ENCODE measurements at regions not wholly inside any gene's neighbourhood (a gene's known extent, or its start where the extent isn't known, plus 50 kb on each side); places are given as distances from the start of the nearest gene placed in this dataset.

DNA sequence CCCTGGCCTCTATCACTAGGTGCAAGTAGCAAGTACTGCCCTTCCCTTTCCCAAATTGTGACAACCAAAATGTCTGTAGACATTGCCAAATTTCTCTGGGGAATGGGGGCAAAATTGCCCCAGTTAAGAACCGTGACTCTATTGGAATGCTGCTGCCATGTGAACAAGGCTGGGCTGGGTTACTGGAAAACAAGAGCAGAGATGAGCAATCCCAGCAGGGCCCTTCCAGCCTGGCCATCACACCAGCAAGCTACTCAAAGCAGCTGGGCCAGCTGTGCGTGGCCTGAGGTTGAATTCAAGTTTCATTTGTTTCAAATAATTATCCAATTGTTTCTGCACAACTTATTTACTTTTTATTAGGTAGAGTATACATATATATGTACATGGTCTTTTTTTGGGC is 103.4 kb upstream of the PKP2 start:
- TF ChIP-seq, protein P1, sequence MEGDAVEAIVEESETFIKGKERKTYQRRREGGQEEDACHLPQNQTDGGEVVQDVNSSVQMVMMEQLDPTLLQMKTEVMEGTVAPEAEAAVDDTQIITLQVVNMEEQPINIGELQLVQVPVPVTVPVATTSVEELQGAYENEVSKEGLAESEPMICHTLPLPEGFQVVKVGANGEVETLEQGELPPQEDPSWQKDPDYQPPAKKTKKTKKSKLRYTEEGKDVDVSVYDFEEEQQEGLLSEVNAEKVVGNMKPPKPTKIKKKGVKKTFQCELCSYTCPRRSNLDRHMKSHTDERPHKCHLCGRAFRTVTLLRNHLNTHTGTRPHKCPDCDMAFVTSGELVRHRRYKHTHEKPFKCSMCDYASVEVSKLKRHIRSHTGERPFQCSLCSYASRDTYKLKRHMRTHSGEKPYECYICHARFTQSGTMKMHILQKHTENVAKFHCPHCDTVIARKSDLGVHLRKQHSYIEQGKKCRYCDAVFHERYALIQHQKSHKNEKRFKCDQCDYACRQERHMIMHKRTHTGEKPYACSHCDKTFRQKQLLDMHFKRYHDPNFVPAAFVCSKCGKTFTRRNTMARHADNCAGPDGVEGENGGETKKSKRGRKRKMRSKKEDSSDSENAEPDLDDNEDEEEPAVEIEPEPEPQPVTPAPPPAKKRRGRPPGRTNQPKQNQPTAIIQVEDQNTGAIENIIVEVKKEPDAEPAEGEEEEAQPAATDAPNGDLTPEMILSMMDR (IDR thresholded peaks at IDR 0.05; ENCODE audit: insufficient read depth, low read length): no peak
- no peak for DNase-seq (ENCODE audit: low read depth)
- H3K4me3 ChIP-seq (ENCODE audit: low read depth, low read length): no peak overlapping the region

DNA sequence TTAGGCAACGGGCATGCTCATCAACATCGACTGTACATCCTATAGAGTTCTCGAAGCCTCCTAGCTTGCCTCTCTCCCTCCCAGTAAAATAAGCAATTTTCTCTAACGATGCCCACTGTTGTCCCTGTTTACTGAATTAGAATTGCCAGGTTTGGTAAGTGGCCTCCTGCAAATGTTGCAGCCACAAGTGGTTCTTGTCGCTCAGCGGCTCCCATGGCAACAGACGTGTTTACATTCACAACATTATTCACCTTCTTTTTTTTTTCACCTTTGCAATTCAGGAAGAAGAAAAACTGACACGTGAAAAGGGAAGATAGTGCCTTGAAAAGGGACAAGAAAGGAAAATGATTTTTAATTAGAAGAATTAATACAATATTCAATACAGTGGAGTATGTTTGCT is 100.9 kb upstream of the PKP2 start:
- H3K4me3 ChIP-seq (ENCODE audit: low read depth, low read length): no peak overlapping the region

DNA sequence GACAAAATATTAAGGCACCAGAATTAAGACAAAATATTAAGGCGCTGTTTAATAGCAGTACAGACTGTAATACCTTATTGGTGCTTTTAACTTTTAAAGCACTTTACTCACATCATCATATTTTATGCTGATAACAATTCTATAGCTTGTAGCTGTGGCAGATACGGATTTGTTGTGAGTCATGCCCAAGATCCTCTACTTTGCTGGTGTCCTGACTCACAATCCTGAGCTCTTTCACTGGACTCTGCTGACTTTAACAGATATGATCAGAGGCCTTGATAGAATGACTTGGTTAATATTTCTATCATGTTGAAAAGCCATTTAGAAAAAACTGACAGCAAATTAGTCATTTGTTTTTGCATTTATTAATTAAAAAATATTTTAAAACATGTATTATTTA is 99.0 kb upstream of the PKP2 start:
- TF ChIP-seq, protein P1 (IDR thresholded peaks at IDR 0.05; ENCODE audit: insufficient read depth, low read length): no peak
- H3K4me3 ChIP-seq (ENCODE audit: low read depth, low read length): no peak overlapping the region

More for the DNA sequence above, 100.9 kb upstream of the PKP2 start:
- TF ChIP-seq, protein P1 (IDR thresholded peaks at IDR 0.05; ENCODE audit: insufficient read depth, low read length): no peak
- no peak for DNase-seq (ENCODE audit: low read depth)

DNA sequence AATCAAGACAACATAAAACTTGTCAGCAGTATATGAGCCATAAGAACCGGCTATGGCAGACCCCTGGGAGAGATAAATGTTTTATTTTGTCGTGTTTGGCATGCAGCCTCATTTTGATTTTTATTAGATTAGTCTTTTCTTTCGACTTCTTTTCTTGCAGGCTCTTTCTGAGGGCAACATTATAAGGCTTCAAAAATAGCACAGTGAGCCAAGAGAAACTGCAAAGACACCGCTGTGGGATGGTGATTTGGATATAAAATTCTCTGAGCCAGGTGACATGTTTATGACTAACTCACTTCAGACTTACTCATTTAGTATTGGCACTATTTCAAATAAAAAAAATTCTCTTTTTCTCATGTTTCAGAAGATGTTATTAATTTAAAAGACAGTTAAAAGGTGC is 96.8 kb upstream of the PKP2 start:
- TF ChIP-seq, protein P1 (IDR thresholded peaks at IDR 0.05; ENCODE audit: insufficient read depth, low read length): no peak
- H3K4me3 ChIP-seq (ENCODE audit: low read depth, low read length): no peak overlapping the region
- no peak for DNase-seq (ENCODE audit: low read depth)

More for the DNA sequence above, 99.0 kb upstream of the PKP2 start:
- no peak for DNase-seq (ENCODE audit: low read depth)

DNA sequence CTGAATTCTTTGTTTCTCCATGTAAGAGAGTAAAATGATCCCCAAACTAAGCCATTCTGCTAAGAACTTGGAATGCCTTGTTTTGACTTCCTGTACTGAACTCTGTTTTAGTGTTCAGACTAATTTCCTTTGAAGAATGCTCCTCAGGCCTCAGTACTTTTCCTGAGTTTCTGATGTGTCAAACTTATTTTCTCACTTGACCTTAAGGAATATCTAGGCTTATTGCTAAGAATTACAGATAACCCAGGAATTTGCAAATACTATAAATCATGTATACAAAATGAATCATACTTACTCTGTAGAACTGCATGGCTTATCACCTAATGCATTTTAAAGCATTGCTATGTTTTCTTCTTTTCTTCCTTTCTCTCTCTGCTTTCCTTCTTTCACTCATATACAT is 93.1 kb upstream of the PKP2 start:
- DNase-seq (ENCODE audit: low read depth): no peak
- no peak overlapping the region for H3K4me3 ChIP-seq (ENCODE audit: low read depth, low read length)
- TF ChIP-seq, protein P1 (IDR thresholded peaks at IDR 0.05; ENCODE audit: insufficient read depth, low read length): no peak

DNA sequence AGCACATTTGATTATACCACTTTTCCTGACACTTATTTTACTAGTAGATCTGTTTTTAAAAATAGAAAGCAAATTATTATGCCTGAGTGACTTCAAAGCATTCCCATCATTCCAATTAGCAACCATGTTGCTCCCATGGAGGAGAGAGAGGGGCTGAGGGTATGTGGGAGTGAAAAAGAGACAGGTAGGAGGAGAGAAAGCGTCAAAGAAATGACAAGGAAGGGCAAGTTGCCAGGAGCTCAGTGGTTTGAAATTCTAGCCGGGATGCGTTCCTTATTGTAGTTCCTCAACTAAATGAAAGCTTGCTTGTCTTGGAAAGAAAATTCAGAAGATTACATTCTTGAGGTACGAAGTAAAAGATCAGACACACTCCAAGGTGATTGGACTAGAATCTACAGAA is 92.4 kb upstream of the PKP2 start:
- DNase-seq (ENCODE audit: low read depth): no peak
- TF ChIP-seq, protein P1 (IDR thresholded peaks at IDR 0.05; ENCODE audit: insufficient read depth, low read length): no peak
- H3K4me3 ChIP-seq (ENCODE audit: low read depth, low read length): no peak overlapping the region

DNA sequence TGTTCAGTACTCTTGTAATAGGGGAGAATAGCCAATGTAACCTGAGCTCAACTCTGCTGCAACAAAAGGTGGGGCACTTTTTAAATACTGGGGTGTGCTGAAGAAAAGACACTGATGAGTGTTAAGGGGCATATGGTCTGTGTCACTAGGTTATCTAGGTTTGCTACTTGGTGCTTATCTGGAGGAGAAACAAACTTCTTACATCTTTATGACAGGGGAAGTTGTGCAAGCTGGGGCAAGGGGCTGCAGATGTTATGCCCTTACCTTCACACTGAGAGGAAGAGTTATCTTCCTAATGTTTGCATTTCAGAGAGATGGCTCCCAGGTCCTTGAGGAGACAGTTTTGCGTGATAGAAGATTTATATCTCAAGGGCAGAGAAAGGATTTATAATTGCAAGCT is 90.9 kb upstream of the PKP2 start:
- H3K4me3 ChIP-seq (ENCODE audit: low read depth, low read length): no peak overlapping the region
- DNase-seq (ENCODE audit: low read depth): no peak
- TF ChIP-seq, protein P1 (IDR thresholded peaks at IDR 0.05; ENCODE audit: insufficient read depth, low read length): no peak

All from fibroblast of the aortic adventitia (primary cell).